ENCODE measurements at regions not wholly inside any gene's neighbourhood (a gene's known extent, or its start where the extent isn't known, plus 50 kb on each side); places are given as distances from the start of the nearest gene placed in this dataset.
"Not testable (repeated sequence)": the region's sequence is repeated elsewhere in the genome, so short reads cannot be mapped to it uniquely, and the experiment has no call there.

DNA sequence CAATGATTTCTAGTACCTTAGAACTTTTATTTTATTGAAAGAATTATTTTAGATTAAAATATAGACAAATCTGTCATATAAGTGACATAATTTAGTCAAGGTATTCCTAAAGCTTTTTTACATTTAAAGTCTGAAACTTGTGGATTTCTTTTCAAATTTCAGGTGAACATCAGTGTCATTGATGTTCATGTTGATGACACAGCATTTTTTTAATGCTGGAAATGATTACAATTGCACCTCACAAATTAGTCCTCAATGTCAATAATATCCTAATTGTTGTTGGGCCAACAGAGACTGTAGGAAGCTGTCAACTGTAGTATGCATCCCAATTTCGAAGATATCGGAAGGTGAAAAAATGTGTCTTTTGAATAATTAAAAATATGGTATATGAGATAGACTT is 214.4 kb upstream of the ARL4C start:
- Mint-ChIP-seq H3K27me3 (ENCODE audit: low read depth) (peaks cover 11% of the 10 kb centered on the region), H3K4me3 (no peak overlapping the region), H3K4me1 (ENCODE audit: low read depth) (no peaks in the 10 kb centered on the region), H3K9me3 (no peaks in the 10 kb centered on the region), H3K36me3 (ENCODE audit: insufficient read depth) (no peaks in the 10 kb centered on the region)
- DNase-seq: no peak
- no peak for ATAC-seq

DNA sequence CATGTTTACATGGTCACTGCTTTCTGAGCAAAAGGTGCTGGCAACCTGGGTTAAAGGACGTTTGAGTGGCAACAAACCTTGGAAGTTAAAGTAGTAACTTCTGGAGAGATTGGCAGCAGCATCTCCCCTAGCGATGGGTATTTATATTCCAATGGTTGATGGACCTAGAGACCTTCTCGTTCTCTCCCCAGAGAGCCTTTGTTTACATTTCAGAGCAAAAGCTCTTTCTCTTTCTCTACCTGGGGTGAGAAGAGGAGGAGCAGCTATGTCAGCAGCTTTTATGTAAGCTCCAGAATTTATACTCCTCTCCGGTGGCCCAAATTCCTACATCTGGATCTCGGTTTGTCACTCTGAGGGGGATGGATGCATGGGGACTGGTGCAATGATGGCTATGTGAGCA is 213.7 kb upstream of the ARL4C start:
- H3K4me1 Mint-ChIP-seq (ENCODE audit: low read depth): no peaks in the 10 kb centered on the region
- DNase-seq (no peak), ATAC-seq (no peak)
- peaks cover 15% of the 10 kb centered on the region for H3K27me3 Mint-ChIP-seq (ENCODE audit: low read depth)
- no peaks in the 10 kb centered on the region for H3K9me3 Mint-ChIP-seq
- H3K36me3 Mint-ChIP-seq (ENCODE audit: insufficient read depth): no peaks in the 10 kb centered on the region
- no peak overlapping the region for H3K4me3 Mint-ChIP-seq

DNA sequence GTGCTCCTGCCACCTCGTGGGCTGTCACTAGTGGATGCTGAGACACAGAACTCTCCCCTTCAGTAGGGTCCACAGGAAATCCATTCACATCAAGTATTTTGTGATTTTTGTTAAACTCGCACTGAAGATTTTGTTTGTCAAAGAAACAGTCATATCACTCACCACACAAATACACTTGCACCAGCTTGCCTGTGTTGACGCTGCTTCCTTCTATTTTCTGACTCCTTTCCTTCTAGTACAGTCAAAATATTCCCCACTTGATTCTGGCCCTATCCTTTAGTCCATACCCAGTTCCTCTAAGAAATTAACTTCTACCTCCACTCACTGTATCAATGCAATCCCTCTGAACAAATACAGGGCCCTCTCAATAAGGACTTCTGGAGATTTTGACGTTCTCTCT is 213.2 kb upstream of the ARL4C start:
- Mint-ChIP-seq H3K9me3 (no peaks in the 10 kb centered on the region), H3K4me3 (no peak overlapping the region), H3K27me3 (ENCODE audit: low read depth) (peaks cover 15% of the 10 kb centered on the region), H3K4me1 (ENCODE audit: low read depth) (no peaks in the 10 kb centered on the region), H3K36me3 (ENCODE audit: insufficient read depth) (no peaks in the 10 kb centered on the region)
- ATAC-seq (no peak), DNase-seq (no peak)

DNA sequence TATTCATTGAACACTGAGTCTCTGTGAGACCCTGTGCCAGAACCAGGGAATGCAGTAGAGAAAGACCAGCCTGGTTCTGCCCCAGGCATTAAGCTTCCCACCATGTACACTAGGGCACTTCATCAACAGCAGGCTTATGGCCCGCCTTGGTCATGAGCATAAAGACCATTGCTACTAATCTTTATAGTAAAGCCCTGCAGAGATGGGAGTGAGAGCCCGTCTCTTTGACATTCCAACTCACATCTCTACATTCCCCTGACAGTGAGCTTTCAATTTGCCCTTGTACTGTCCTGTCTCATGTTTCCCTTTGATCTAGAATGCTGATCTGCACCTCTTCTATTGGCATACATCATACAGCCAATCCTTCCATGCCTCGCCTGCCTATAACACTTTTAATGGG is 211.8 kb upstream of the ARL4C start:
- H3K4me1 Mint-ChIP-seq (ENCODE audit: low read depth): no peaks in the 10 kb centered on the region
- H3K27me3 Mint-ChIP-seq (ENCODE audit: low read depth): peaks cover 15% of the 10 kb centered on the region
- DNase-seq: no peak
- no peaks in the 10 kb centered on the region for H3K36me3 Mint-ChIP-seq (ENCODE audit: insufficient read depth)
- no peak overlapping the region for H3K4me3 Mint-ChIP-seq
- no peaks in the 10 kb centered on the region for H3K9me3 Mint-ChIP-seq
- no peak for ATAC-seq

DNA sequence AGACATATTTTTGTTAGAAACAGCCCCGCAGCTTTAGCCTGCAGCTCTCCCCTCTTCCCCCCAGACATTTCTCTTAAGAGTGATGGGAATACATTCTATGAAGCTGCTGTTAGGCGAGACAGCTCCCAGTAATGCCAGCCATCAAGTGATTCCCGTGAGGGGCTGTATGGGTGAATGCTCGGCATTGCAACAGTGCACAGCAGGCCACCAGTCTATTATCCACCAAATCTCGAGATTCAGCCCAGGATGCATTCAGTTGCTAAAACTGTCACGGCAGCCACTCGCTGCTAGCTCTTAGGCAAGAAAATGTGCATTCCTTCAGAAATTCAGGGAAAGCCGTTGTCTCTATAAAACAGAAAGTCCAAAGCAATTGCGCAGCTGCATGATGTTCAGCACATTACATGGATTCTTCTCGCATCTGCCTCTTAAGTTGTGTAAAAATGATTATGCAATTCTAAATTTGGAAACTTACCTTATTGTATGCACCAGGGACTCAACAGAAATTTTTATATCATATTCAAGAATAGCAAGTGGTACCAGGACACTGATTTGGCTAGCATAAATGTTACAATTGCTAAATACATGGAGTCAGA is 211.3 kb upstream of the ARL4C start:
- H3K9me3 Mint-ChIP-seq: no peaks in the 10 kb centered on the region
- no peaks in the 10 kb centered on the region for H3K36me3 Mint-ChIP-seq (ENCODE audit: insufficient read depth)
- peaks cover 15% of the 10 kb centered on the region for H3K27me3 Mint-ChIP-seq (ENCODE audit: low read depth)
- DNase-seq (no peak), ATAC-seq (no peak)
- no peaks in the 10 kb centered on the region for H3K4me1 Mint-ChIP-seq (ENCODE audit: low read depth)
- no peak overlapping the region for H3K4me3 Mint-ChIP-seq

DNA sequence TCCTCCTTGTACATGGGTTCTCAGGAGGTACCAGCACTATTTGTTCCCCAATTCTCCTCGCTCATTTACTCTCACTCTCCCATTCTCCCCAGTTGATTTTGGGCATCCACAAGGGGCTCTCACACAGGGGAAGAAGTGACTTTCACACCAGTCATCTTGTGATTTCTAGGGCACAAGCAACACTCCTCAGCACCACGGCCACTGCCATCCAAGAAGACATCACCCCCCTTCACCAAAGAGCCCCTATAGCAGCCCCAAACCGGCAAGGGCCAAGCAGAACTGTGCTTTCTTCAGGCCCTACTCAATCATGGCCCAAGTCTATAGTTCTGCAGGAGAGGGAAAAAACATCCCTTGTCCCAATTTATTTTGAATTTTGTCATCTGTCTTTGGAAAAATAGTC is 209.2 kb upstream of the ARL4C start:
- no peak overlapping the region for H3K4me3 Mint-ChIP-seq
- no peak for DNase-seq
- H3K36me3 Mint-ChIP-seq (ENCODE audit: insufficient read depth): no peaks in the 10 kb centered on the region
- H3K27me3 Mint-ChIP-seq (ENCODE audit: low read depth): peaks cover 13% of the 10 kb centered on the region
- ATAC-seq: no peak
- H3K4me1 Mint-ChIP-seq (ENCODE audit: low read depth): no peaks in the 10 kb centered on the region
- H3K9me3 Mint-ChIP-seq: no peaks in the 10 kb centered on the region

DNA sequence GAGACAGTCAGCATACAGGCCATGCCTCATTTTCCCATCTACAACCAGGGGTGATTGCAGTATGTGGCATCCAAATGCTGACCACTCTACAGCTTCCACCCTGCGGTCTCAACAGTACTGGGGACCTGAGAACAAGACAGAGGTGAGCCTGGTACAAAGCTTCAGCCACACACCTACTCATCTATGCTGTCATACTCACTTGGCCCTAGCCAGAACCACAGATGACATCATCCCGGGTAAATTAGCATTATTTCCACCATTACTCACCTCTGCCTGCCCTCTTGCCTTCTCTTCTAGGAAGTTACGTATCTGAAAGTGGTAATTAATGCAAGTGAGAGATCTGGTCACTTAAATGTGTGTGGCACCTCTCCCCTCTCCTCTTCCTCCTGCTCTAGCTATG is 208.2 kb upstream of the ARL4C start:
- H3K4me3 Mint-ChIP-seq: no peak overlapping the region
- peaks cover 11% of the 10 kb centered on the region for H3K27me3 Mint-ChIP-seq (ENCODE audit: low read depth)

DNA sequence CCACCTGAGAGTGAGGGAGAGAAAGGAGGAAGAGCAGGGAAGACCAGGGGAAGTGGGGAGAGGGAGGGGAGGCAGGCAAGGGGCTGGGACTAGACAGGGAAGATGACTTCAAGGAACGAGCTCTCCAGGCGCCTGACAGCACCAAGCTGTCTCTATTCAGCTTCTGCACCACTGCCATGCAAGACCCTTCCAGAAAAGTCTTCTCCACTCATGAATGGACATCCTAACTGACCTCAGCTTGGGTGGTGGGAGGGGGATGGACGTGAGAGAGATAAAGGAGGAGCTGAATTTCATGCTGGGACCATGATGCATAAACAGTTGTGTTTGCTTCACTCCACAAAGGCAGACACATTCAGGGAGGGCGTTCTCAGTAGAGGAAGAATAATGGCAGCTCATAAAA is 206.4 kb upstream of the ARL4C start:
- DNase-seq (no peak), ATAC-seq (no peak)
- Mint-ChIP-seq H3K27me3 (ENCODE audit: low read depth) (peaks cover 4% of the 10 kb centered on the region), H3K4me1 (ENCODE audit: low read depth) (no peaks in the 10 kb centered on the region), H3K36me3 (ENCODE audit: insufficient read depth) (no peaks in the 10 kb centered on the region), H3K9me3 (peaks cover 3% of the 10 kb centered on the region), H3K4me3 (no peak overlapping the region)

More for the DNA sequence above, 208.2 kb upstream of the ARL4C start:
- Mint-ChIP-seq H3K9me3 (no peaks in the 10 kb centered on the region), H3K36me3 (ENCODE audit: insufficient read depth) (no peaks in the 10 kb centered on the region), H3K4me1 (ENCODE audit: low read depth) (no peaks in the 10 kb centered on the region)
- DNase-seq (no peak), ATAC-seq (peak; percentile 30 to 56)

DNA sequence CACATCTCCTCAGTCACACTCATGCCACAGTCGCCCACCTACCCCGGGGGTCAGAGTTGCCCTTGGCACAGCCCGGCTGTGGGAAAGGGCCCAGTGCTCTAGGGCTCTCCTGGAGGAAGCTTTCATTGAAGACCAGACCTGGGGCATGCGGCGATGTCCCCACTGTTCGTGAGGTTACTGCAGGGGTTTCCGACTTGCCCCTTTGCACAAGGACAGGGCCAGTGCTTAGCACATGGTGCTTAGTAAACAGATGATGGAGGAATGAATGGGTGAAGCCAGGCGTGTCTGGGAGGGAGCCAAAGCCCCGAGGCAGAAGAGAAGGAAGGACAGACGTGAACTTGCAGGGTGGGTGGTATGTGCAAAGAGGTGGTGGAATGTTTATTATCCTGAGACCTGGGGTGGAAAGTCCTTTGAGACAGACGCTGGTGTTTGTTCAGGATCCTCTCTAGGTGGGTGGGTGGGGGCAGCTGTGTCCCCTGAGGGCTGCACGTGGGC is 205.9 kb upstream of the ARL4C start:
- Mint-ChIP-seq H3K4me1 (ENCODE audit: low read depth) (no peaks in the 10 kb centered on the region), H3K4me3 (no peak overlapping the region), H3K9me3 (peaks cover 7% of the 10 kb centered on the region), H3K27me3 (ENCODE audit: low read depth) (peaks cover 4% of the 10 kb centered on the region), H3K36me3 (ENCODE audit: insufficient read depth) (no peaks in the 10 kb centered on the region)
- DNase-seq (no peak), ATAC-seq (no peak)

DNA sequence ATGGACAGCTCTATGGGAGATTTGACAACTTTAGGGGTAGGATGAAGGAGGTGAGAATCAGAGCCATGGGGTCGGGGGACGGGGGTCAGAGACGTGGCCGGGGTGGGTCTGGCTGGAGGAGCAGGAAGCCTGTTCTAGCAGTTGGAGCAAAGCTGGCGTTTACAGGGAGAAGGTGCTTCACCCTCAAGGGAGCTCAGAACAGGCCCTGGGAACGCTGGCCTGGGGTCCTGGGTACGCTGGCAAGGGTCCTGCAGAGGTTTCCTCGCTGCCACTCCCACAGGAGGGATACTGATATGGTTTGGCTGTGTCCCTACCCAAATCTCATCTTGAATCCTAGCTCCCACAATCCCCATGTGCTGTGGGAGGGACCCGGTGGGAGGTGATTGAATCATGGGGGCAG is 205.0 kb upstream of the ARL4C start:
- Mint-ChIP-seq H3K36me3 (ENCODE audit: insufficient read depth) (no peaks in the 10 kb centered on the region), H3K27me3 (ENCODE audit: low read depth) (peaks cover 4% of the 10 kb centered on the region), H3K4me3 (no peak overlapping the region), H3K9me3 (peaks cover 11% of the 10 kb centered on the region), H3K4me1 (ENCODE audit: low read depth) (no peaks in the 10 kb centered on the region)
- DNase-seq (no peak), ATAC-seq (no peak)

DNA sequence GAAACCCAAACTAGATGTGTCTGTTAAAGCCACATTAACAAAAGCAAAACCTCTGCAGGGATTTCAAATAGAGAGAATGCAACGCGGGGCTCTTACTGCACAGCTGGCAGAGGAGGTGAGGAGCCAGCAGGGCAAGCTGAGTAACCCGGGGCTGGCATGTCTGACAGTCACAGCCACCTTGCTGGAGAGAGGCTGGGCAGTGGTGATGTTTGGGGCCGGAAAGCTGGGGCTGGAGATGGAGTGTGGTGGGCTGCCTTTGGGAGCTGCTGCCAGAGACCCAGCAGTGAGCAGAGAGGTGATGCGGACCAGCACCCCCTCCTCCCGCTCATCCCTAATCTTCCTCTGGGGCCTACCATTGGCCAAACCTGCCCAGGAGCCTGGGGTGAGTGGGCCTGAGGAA is 204.5 kb upstream of the ARL4C start:
- DNase-seq (no peak), ATAC-seq (no peak)
- Mint-ChIP-seq H3K36me3 (ENCODE audit: insufficient read depth) (peaks cover 1% of the 10 kb centered on the region), H3K9me3 (peaks cover 15% of the 10 kb centered on the region), H3K27me3 (ENCODE audit: low read depth) (peaks cover 4% of the 10 kb centered on the region), H3K4me1 (ENCODE audit: low read depth) (no peaks in the 10 kb centered on the region), H3K4me3 (no peak overlapping the region)

DNA sequence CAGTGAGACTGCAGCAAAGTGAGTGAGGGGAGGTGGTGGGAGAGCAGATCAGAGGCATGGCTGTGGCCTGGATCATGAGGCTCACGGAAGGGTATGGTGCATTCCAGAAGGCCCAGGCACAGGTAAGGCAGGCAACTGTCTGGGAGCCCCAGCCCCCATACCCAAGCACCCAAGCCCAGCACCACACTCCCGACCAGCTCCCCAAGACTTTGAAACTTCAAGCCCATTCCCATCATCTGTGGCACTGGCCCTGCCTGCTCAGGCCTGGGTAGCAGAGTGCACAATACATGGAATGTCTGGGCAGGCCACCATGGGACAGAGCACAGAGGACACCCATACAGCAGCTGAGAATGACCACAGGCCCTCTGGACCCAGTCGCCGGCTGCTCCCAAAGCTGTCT is 202.6 kb upstream of the ARL4C start:
- peaks cover 20% of the 10 kb centered on the region for H3K9me3 Mint-ChIP-seq
- DNase-seq (no peak), ATAC-seq (no peak)
- H3K4me3 Mint-ChIP-seq: no peak overlapping the region
- H3K27me3 Mint-ChIP-seq (ENCODE audit: low read depth): peaks cover under 1% of the 10 kb centered on the region
- H3K4me1 Mint-ChIP-seq (ENCODE audit: low read depth): no peaks in the 10 kb centered on the region
- peaks cover 1% of the 10 kb centered on the region for H3K36me3 Mint-ChIP-seq (ENCODE audit: insufficient read depth)

DNA sequence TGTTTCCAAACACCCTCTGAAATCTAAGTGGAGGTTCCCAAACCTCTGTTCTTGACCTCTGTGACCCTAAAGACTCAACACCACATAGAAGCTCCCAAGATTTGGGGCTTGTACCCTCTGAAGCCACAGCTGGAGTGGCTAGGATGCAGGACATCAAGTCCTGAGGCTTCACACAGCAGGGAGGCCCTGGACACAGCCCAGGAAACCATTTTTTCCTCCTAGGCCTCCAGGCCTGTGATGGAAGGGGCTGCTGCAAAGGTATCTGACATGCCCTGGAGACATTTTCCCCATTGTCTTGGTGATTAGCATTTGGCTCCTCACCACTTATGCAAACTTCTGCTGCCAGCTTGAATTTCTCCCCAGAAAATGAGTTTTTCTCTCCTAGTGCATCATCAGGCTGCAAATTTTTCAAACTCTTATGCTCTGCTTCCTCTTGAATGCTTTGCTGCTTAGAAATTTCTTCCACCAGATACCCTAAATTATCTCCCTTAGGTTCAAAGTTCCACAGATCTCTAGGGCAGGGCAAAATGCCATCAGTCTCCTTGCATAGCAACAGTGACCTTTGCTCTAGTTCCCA is 200.5 kb upstream of the ARL4C start:
- Mint-ChIP-seq H3K9me3 (peaks cover 20% of the 10 kb centered on the region), H3K27me3 (ENCODE audit: low read depth) (peaks cover 11% of the 10 kb centered on the region)
- not testable (repeated sequence) for H3K4me3 Mint-ChIP-seq; DNase-seq; H3K36me3 Mint-ChIP-seq (ENCODE audit: insufficient read depth); ATAC-seq; H3K4me1 Mint-ChIP-seq (ENCODE audit: low read depth)

DNA sequence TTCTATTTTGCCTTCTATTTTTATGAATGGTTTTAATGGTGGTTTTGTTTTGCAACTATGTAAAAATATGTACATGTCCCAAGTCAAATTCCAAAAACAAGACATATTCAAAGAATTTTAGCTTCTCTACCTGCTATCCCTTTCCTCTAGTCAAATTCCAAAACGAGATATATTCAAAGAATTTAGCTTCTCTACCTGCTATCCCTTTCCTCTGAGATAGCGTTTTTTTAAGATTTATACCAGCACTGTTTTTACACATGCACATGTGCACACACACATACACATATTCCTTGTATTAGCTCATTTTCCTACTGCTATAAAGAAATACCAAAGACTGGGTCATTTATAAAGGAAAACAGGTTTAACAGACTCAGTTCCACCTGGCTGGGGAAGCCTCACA is 199.1 kb upstream of the ARL4C start:
- ATAC-seq: no peak
- Mint-ChIP-seq H3K27me3 (ENCODE audit: low read depth) (peaks cover 23% of the 10 kb centered on the region), H3K36me3 (ENCODE audit: insufficient read depth) (peaks cover 1% of the 10 kb centered on the region), H3K9me3 (peaks cover 20% of the 10 kb centered on the region), H3K4me3 (no peak overlapping the region), H3K4me1 (ENCODE audit: low read depth) (no peaks in the 10 kb centered on the region)
- DNase-seq: no peak

DNA sequence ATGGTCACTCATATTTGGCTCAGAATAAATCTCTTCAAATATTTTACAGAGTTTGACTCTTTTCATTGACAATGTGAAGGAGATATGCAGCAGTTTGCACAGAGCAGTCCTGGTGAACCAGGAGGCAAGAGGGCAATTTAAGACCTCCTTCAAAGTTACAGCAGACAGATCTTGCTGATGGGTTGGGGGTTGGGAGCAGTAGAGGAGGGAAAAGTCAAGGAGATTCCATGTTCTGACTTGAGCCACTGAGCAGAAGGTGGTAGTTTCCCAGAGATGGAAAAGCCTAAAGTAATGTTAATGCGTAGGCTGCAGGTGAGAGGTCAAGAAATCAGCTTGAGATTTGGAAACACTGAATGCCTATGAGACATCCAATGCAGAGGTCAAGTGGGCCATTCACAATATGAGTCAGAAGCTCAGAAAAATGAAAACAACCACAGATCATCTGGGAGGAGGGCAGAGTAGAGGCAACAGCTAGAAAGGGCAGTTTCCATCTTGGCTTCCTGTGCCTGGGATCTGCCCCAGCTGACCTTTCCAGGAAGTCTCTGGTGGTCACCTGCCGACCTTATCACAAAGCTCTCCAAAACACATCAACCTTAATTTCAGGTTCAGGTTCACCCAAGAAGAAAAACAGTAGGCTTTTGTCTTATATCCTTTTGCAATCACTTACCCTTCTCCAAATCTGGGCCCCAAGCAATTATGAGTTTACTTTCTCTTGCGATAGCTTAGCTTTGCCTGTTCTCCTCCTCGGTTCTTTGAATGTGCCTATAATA is 197.5 kb upstream of the ARL4C start:
- no peak overlapping the region for H3K4me3 Mint-ChIP-seq
- H3K4me1 Mint-ChIP-seq (ENCODE audit: low read depth): no peaks in the 10 kb centered on the region
- ATAC-seq (no peak), DNase-seq (no peak)
- peaks cover 1% of the 10 kb centered on the region for H3K36me3 Mint-ChIP-seq (ENCODE audit: insufficient read depth)
- H3K27me3 Mint-ChIP-seq (ENCODE audit: low read depth): peaks cover 33% of the 10 kb centered on the region
- peaks cover 20% of the 10 kb centered on the region for H3K9me3 Mint-ChIP-seq

Measured in activated T-cell treated with anti-CD3 and anti-CD28 coated beads, Interleukin-2, amount 50 U/mL, for 4 hours (primary cell).